ENCODE measurements at regions not wholly inside any gene's neighbourhood (a gene's known extent, or its start where the extent isn't known, plus 50 kb on each side); places are given as distances from the start of the nearest gene placed in this dataset.

- DNase-seq (ENCODE audit: low read depth in 2 of 2), result peak in 1 of 2 experiments; percentile 10
These were observed 334.3 kb upstream of the GATB start for GRCh38 chr4:152094970-152095700.

DNA sequence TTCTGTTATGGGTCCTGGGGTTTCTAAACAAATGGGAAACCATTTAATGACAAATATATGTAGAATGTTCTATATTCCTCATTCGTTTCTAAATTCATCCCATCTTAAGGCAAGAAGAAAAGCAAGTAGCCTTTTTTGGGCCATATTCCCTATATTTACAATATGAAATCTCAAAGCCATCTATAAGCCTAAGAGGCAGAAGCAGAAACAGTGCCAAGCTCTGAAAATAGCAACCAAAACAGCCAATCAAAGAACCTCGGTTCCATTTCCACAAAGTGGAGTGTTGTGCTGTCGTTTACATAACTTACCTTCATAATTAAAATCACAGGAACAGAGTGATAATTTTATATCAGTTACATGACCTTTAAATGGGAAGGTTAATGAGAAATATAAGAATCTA, 330.6 kb upstream of the GATB start:
- no peak for DNase-seq (ENCODE audit: low read depth in 2 of 2)

- DNase-seq (ENCODE audit: low read depth in 2 of 2), result peak; percentile 44 to 53
These were observed 329.7 kb upstream of the GATB start for GRCh38 chr4:152090543-152090942.

DNA sequence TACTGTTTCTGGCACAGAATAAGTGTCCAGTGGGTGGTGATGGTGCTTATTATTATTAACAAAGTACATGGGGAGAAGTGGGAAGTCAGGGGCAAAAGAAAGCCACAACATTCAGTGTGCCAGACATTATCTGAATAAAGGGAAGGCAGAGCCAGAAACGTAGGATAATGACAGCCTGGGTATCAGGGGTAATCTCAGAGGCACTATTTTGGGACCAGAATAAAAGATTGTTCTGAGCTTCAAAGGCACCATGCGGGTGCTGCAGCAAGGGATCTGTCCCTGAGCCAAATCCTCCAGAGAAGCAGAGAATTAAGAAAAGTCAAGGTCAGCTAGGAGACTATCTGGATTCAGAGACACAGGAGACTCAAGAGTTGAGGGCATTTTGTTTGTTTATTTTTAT, 328.8 kb upstream of the GATB start:
- DNase-seq (ENCODE audit: low read depth in 2 of 2), result no peak

- DNase-seq (ENCODE audit: low read depth in 2 of 2), result no peak
These were observed 326.5 kb upstream of the GATB start for GRCh38 chr4:152087335-152087734.

DNA sequence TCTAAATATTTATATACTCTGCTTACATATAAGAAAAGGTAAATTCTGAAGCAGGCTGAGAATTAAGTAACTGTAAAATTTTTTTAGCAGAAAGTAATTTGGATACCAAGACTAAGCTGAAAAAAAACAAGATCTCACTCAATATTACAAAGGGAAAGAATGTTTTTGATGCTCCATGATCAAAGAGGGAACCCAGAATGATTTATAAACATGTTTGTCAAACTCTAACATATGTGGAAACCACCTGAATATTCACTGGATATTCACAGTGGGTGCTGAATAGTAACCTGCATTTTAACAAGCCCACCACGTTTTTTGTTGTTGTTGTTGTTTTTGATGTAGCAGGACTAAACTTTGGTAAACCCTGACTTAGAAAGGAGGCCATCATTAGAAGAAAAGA, 324.9 kb upstream of the GATB start:
- no peak for DNase-seq (ENCODE audit: low read depth in 2 of 2)

- no peak for DNase-seq (ENCODE audit: low read depth in 2 of 2)
These were observed 322.5 kb upstream of the GATB start for GRCh38 chr4:152083338-152083737.

GRCh38 chr4:152081024-152081423, 320.2 kb upstream of the GATB start:
- no peak for DNase-seq (ENCODE audit: low read depth in 2 of 2)

GRCh38 chr4:152079543-152080293, 318.9 kb upstream of the GATB start:
- no peak for DNase-seq (ENCODE audit: low read depth in 2 of 2)

DNA sequence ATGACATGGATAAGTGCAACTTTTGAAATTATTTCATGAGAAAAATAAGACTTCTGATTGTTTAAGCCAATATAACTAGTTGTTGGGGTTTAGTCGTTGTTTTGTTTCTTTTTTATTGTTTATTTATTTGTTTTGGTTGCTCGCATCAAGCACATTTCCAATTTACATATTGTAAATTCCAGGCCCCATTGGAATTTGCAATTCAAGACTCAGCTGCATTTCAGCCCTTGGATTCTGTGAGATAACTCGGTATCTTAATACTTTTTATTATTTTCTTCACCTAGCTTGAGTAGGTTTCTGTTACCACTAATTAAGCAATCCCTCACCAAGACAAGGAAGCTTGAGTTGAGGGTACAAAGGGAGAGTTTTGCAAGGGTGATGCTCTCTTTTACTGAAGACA, 318.3 kb upstream of the GATB start:
- DNase-seq (ENCODE audit: low read depth in 2 of 2), result no peak

- DNase-seq (ENCODE audit: low read depth in 2 of 2), result no peak
These were observed 316.8 kb upstream of the GATB start for GRCh38 chr4:152077582-152077981.

- no peak for DNase-seq (ENCODE audit: low read depth in 2 of 2)
These were observed 314.6 kb upstream of the GATB start for GRCh38 chr4:152075253-152075928.

DNA sequence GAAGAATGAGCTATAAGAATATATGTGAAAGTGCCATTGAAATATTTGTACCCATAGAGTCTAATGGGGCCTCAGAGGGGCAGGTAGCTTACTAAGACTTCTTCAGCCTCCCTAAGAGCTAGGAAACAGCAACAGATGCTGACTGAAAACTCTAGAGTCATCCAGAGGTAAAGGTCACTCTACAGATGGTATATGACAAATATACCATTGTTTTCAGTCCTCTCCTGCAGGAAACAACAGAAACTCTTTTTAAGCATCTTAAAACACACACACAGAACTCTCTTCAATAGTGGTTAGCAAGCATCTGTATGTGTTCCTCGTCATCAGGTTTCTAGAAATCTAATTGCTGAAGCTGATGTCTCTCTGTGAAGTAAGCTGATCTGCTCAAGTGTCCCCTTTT, 313.8 kb upstream of the GATB start:
- DNase-seq (ENCODE audit: low read depth in 2 of 2), result no peak

GRCh38 chr4:152074088-152074437, 313.3 kb upstream of the GATB start:
- no peak for DNase-seq (ENCODE audit: low read depth in 2 of 2)

DNA sequence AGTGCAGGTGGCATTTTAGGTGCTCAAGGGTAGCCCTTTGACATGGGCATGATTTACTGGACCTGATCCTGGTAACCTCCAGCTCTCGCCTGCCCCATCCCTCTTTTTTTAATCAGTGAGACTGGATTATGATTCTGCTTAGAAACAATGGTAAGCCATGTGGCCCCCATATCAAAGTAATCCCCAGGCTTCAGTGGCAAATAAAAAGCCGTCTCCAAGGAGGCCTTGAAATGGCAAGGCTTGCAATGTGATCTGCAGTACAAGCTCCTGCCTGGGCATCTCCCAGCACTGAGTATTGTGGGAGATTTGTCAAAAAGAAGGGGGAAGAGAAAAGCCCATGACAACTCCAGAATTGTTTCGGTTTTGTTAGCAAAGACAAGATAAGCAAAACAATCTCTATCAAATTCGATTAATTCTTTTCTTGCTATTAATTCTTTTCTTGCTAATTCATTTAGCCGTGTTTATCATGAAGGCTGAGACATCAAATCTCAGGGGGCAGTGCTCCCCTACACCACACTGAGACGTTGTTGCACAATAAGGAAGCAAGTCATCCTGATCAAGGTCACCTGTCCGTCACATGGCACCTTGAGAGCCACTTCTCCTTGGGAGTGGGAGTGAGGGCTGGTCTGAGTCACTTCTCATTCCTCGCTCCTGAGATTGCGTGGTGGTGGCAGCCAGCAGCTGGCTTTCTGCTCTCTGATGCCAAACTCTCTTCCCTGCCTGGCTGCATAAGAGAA, 312.7 kb upstream of the GATB start:
- no peak for DNase-seq (ENCODE audit: low read depth in 2 of 2)

DNA sequence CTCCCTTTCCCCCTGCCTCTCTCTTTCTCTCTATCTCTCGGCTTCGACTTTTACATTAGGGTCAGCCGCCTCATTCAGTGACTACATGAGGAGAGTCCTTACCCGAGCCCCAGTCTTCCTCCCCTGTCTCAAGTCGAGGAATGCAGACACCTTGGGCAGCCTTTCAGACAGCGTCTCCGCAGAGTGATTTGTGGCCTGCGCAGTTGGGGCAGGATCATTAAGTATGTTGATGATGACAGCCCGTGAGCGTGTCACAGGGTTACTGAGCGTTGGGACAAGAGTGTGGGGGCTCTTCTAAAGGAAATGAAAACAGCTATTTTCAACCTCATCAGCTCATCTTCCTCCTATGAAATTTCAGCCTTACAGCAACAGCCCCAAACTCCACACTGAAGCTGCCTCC, 312.1 kb upstream of the GATB start:
- no peak for DNase-seq (ENCODE audit: low read depth in 2 of 2)

GRCh38 chr4:152072001-152072485, 311.2 kb upstream of the GATB start:
- DNase-seq (ENCODE audit: low read depth in 2 of 2), result no peak

GRCh38 chr4:152070854-152071253, 310.0 kb upstream of the GATB start:
- no peak for DNase-seq (ENCODE audit: low read depth in 2 of 2)

- no peak for DNase-seq (ENCODE audit: low read depth in 2 of 2)
These were observed 308.1 kb upstream of the GATB start for GRCh38 chr4:152068866-152069265.

GRCh38 chr4:152065545-152065944, 304.7 kb upstream of the GATB start:
- DNase-seq (ENCODE audit: low read depth in 2 of 2), result no peak

GRCh38 chr4:152064753-152065152, 303.9 kb upstream of the GATB start:
- no peak for DNase-seq (ENCODE audit: low read depth in 2 of 2)

- DNase-seq (ENCODE audit: low read depth in 2 of 2), result no peak
These were observed 303.5 kb upstream of the GATB start for GRCh38 chr4:152064282-152064681.
